ENCODE measurements at regions not wholly inside any gene's neighbourhood (a gene's known extent, or its start where the extent isn't known, plus 50 kb on each side); places are given as distances from the start of the nearest gene placed in this dataset.
A peak's percentile ranks its signal among the peaks of the same experiment; 100 is the strongest.
"Not testable (repeated sequence)": the region's sequence is repeated elsewhere in the genome, so short reads cannot be mapped to it uniquely, and the experiment has no call there.

DNA sequence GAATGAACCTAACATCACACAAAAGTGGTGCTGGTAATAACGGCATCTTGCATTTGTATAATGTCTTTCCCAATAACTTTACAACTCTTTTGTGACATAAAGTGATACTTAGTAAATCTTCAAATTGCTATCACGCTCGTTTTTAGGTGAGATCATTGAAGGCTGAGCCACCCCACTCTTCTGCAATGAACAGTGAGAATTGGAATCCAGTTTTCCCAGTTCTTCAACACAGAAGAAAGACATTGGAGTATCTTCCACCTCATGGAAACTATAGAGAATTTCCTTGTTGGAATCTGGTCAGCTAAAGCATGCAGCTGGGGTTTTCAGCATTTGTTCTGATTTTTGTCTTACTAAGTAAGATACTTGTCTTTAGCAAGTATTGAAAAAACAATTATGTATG lies 59.9 kb upstream of the NRIP1 start:
- no peaks in the 10 kb centered on the region for H3K79me1 ChIP-seq (ENCODE audit: low read length)
- no peak overlapping the region for H3K14ac ChIP-seq (ENCODE audit: low read length)
- no peaks in the 10 kb centered on the region for H3K27me3 ChIP-seq (ENCODE audit: insufficient read depth, low read length)
- H3K4me1 ChIP-seq (ENCODE audit: control insufficient read depth in 1 of 2, insufficient read depth in 2 of 2, low read length in 2 of 2), result peaks cover 0 to 6% of the 10 kb centered on the region in 2 experiments
- no peak overlapping the region for H4K91ac ChIP-seq (ENCODE audit: low read depth, low read length)
- H3K36me3 ChIP-seq (ENCODE audit: control insufficient read depth in 1 of 2, insufficient read depth in 2 of 2, low read length in 2 of 2), result no peaks in the 10 kb centered on the region
- no peak overlapping the region for H3K4me3 ChIP-seq (ENCODE audit: low read depth, low read length)
- no peak overlapping the region for H4K8ac ChIP-seq (ENCODE audit: low read depth, low read length)
- H3K4me2 ChIP-seq (ENCODE audit: low read length), result no peak overlapping the region
- H2AFZ ChIP-seq (ENCODE audit: insufficient read depth, low read length, poor library complexity), result no peak overlapping the region
- no peak overlapping the region for H2BK5ac ChIP-seq (ENCODE audit: low read depth, low read length, poor library complexity)
- H3K79me2 ChIP-seq (ENCODE audit: control insufficient read depth, insufficient read depth, low read length, poor library complexity), result no peaks in the 10 kb centered on the region
- no peak overlapping the region for H3K18ac ChIP-seq (ENCODE audit: low read length)
- peaks cover 1% of the 10 kb centered on the region for H3K9me3 ChIP-seq (ENCODE audit: insufficient read depth, low read depth, low read length)
- WGBS (ENCODE audit: extremely low coverage, insufficient coverage, insufficient read length), result no CpG with 5 or more reads among the region's 3 CpGs
- H3K9ac ChIP-seq (ENCODE audit: low read length), result no peak overlapping the region
- peak; percentile 27 to 86 for DNase-seq
- H2BK120ac ChIP-seq (ENCODE audit: insufficient read depth, low read length, poor library complexity), result no peak overlapping the region
- no peak overlapping the region for H4K12ac ChIP-seq (ENCODE audit: low read depth, low read length)
- no peak overlapping the region for H3K4ac ChIP-seq (ENCODE audit: low read depth, low read length)
- no peak overlapping the region for H2BK12ac ChIP-seq (ENCODE audit: low read length)
- no peak overlapping the region for H3K23ac ChIP-seq (ENCODE audit: low read length)
- no peak overlapping the region for H3K27ac ChIP-seq (ENCODE audit: low read depth, low read length)
- no peak overlapping the region for H2AK5ac ChIP-seq (ENCODE audit: low read length)

DNA sequence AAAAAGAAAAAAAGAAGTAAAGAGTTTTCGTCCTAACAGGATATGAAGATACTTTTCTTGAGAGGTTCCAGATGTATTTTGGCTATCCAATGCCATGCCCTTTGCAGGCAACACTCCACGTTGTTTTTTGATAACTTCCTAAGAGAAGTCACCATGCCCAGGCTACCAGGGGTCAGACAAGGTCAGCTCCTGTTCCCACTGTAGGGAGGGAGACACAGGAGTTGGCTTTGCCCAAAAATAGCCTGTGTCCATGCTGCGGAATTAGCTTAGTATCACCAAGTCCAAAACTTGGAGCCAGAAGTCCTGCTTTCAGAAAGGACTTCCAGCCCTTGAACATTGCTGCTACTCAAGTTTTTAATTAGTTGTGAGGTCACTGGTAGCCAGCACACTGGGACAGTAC lies 62.1 kb upstream of the NRIP1 start:
- Histone ChIP-seq H3K9ac (ENCODE audit: low read length) (no peak overlapping the region), H2BK12ac (ENCODE audit: low read length) (no peak overlapping the region), H2AFZ (ENCODE audit: insufficient read depth, low read length, poor library complexity) (no peak overlapping the region), H3K36me3 (ENCODE audit: control insufficient read depth in 1 of 2, insufficient read depth in 2 of 2, low read length in 2 of 2) (no peaks in the 10 kb centered on the region), H3K27ac (ENCODE audit: low read depth, low read length) (no peak overlapping the region), H3K18ac (ENCODE audit: low read length) (no peak overlapping the region), H4K8ac (ENCODE audit: low read depth, low read length) (no peak overlapping the region), H4K91ac (ENCODE audit: low read depth, low read length) (no peak overlapping the region), H3K79me2 (ENCODE audit: control insufficient read depth, insufficient read depth, low read length, poor library complexity) (no peaks in the 10 kb centered on the region), H3K4me2 (ENCODE audit: low read length) (no peak overlapping the region), H3K79me1 (ENCODE audit: low read length) (no peaks in the 10 kb centered on the region), H2BK5ac (ENCODE audit: low read depth, low read length, poor library complexity) (no peak overlapping the region), H3K9me3 (ENCODE audit: insufficient read depth, low read depth, low read length) (no peaks in the 10 kb centered on the region), H3K4me1 (ENCODE audit: control insufficient read depth in 1 of 2, insufficient read depth in 2 of 2, low read length in 2 of 2) (peaks cover 0 to 2% of the 10 kb centered on the region in 2 experiments), H3K27me3 (ENCODE audit: insufficient read depth, low read length) (no peaks in the 10 kb centered on the region), H3K14ac (ENCODE audit: low read length) (no peak overlapping the region), H4K12ac (ENCODE audit: low read depth, low read length) (no peak overlapping the region), H2BK120ac (ENCODE audit: insufficient read depth, low read length, poor library complexity) (no peak overlapping the region), H3K4ac (ENCODE audit: low read depth, low read length) (no peak overlapping the region), H3K4me3 (ENCODE audit: low read depth, low read length) (no peak overlapping the region), H2AK5ac (ENCODE audit: low read length) (no peak overlapping the region), H3K23ac (ENCODE audit: low read length) (no peak overlapping the region)
- no peak for DNase-seq
- no CpG with 5 or more reads among the region's 3 CpGs for WGBS (ENCODE audit: extremely low coverage, insufficient coverage, insufficient read length)

DNA sequence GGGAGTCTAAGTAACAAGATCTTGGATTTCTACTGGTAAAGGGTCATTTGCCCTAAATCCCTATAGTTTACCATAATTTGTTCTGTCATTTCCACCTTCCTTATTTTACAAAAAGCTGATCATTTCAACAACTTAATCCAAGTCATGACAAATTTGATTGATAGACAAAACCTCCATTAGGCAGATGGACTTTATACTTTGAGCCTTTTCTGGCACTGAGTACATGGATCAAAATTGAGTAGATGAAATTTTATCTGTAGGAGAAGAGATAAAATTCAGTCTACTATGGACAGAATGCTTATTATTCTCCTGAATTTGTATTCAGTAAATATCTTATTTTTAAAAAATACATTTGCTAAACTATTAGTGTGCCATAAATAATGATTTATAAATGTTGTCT lies 62.6 kb upstream of the NRIP1 start:
- H3K4me3 ChIP-seq (ENCODE audit: low read depth, low read length), result no peak overlapping the region
- no peak overlapping the region for H4K91ac ChIP-seq (ENCODE audit: low read depth, low read length)
- H3K27me3 ChIP-seq (ENCODE audit: insufficient read depth, low read length), result no peaks in the 10 kb centered on the region
- H2BK12ac ChIP-seq (ENCODE audit: low read length), result no peak overlapping the region
- no peak overlapping the region for H3K9ac ChIP-seq (ENCODE audit: low read length)
- no peaks in the 10 kb centered on the region for H3K79me2 ChIP-seq (ENCODE audit: control insufficient read depth, insufficient read depth, low read length, poor library complexity)
- no peak overlapping the region for H3K14ac ChIP-seq (ENCODE audit: low read length)
- H4K12ac ChIP-seq (ENCODE audit: low read depth, low read length), result no peak overlapping the region
- no peaks in the 10 kb centered on the region for H3K36me3 ChIP-seq (ENCODE audit: control insufficient read depth in 1 of 2, insufficient read depth in 2 of 2, low read length in 2 of 2)
- H3K27ac ChIP-seq (ENCODE audit: low read depth, low read length), result no peak overlapping the region
- H2BK120ac ChIP-seq (ENCODE audit: insufficient read depth, low read length, poor library complexity), result no peak overlapping the region
- no peak overlapping the region for H2BK5ac ChIP-seq (ENCODE audit: low read depth, low read length, poor library complexity)
- peaks cover 0 to 2% of the 10 kb centered on the region in 2 experiments for H3K4me1 ChIP-seq (ENCODE audit: control insufficient read depth in 1 of 2, insufficient read depth in 2 of 2, low read length in 2 of 2)
- no peak overlapping the region for H3K23ac ChIP-seq (ENCODE audit: low read length)
- no peaks in the 10 kb centered on the region for H3K79me1 ChIP-seq (ENCODE audit: low read length)
- no peaks in the 10 kb centered on the region for H3K9me3 ChIP-seq (ENCODE audit: insufficient read depth, low read depth, low read length)
- H2AK5ac ChIP-seq (ENCODE audit: low read length), result no peak overlapping the region
- H3K4ac ChIP-seq (ENCODE audit: low read depth, low read length), result no peak overlapping the region
- no peak overlapping the region for H4K8ac ChIP-seq (ENCODE audit: low read depth, low read length)
- H2AFZ ChIP-seq (ENCODE audit: insufficient read depth, low read length, poor library complexity), result no peak overlapping the region
- DNase-seq, result no peak
- no peak overlapping the region for H3K4me2 ChIP-seq (ENCODE audit: low read length)
- no peak overlapping the region for H3K18ac ChIP-seq (ENCODE audit: low read length)

DNA sequence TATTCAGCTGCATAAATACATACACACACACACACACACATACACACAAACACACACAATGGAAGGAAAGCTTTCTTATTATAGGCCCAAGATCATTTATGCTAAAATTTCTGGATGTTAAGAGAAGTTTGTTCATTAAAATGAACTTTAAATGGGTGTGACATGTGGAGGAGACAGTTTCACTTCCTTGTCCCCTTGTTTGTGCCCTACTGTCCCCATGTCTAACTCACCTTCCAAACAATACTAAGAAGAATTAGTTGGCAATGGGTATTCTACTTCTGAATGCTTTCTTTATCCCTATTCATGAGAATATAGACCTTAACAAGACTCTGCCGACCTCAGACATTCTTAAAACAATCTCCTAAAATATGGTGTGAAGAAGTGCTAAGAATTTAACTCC lies 63.5 kb upstream of the NRIP1 start:
- DNase-seq, result no peak
- no peak overlapping the region for H2AK5ac ChIP-seq (ENCODE audit: low read length)
- no peak overlapping the region for H2BK120ac ChIP-seq (ENCODE audit: insufficient read depth, low read length, poor library complexity)
- H3K9me3 ChIP-seq (ENCODE audit: insufficient read depth, low read depth, low read length), result no peaks in the 10 kb centered on the region
- H4K8ac ChIP-seq (ENCODE audit: low read depth, low read length), result no peak overlapping the region
- H4K12ac ChIP-seq (ENCODE audit: low read depth, low read length), result no peak overlapping the region
- no peak overlapping the region for H3K14ac ChIP-seq (ENCODE audit: low read length)
- H3K27me3 ChIP-seq (ENCODE audit: insufficient read depth, low read length), result no peaks in the 10 kb centered on the region
- H2BK12ac ChIP-seq (ENCODE audit: low read length), result no peak overlapping the region
- no peaks in the 10 kb centered on the region for H3K79me2 ChIP-seq (ENCODE audit: control insufficient read depth, insufficient read depth, low read length, poor library complexity)
- H3K18ac ChIP-seq (ENCODE audit: low read length), result no peak overlapping the region
- H3K4me1 ChIP-seq (ENCODE audit: control insufficient read depth in 1 of 2, insufficient read depth in 2 of 2, low read length in 2 of 2), result peaks cover 0 to 2% of the 10 kb centered on the region in 2 experiments
- no peak overlapping the region for H3K9ac ChIP-seq (ENCODE audit: low read length)
- H3K23ac ChIP-seq (ENCODE audit: low read length), result no peak overlapping the region
- no peaks in the 10 kb centered on the region for H3K36me3 ChIP-seq (ENCODE audit: control insufficient read depth in 1 of 2, insufficient read depth in 2 of 2, low read length in 2 of 2)
- H3K4me3 ChIP-seq (ENCODE audit: low read depth, low read length), result no peak overlapping the region
- H3K27ac ChIP-seq (ENCODE audit: low read depth, low read length), result no peak overlapping the region
- no peak overlapping the region for H4K91ac ChIP-seq (ENCODE audit: low read depth, low read length)
- no peak overlapping the region for H2AFZ ChIP-seq (ENCODE audit: insufficient read depth, low read length, poor library complexity)
- no peak overlapping the region for H3K4me2 ChIP-seq (ENCODE audit: low read length)
- H3K4ac ChIP-seq (ENCODE audit: low read depth, low read length), result no peak overlapping the region
- H2BK5ac ChIP-seq (ENCODE audit: low read depth, low read length, poor library complexity), result no peak overlapping the region
- WGBS (ENCODE audit: extremely low coverage, insufficient coverage, insufficient read length), result no CpG with 5 or more reads among the region's 1 CpG
- H3K79me1 ChIP-seq (ENCODE audit: low read length), result no peaks in the 10 kb centered on the region

DNA sequence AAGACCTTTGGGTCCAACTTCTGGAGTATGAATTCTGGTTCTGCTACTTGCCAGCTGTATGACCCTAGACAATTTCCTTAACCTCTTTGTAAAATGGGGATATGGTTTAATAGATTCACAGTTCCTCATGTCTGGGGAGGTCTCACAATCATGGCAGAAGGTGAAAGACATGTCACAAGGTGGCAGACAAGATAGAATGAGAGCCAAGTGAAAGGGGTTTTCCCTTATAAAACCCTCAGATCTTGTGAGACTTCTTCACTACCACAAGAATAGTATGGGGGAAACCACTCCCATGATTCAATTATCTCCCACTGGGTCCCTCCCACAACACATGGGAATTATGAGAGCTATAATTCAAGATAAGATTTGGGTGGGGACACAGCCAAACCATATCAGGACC lies 63.9 kb upstream of the NRIP1 start:
- not testable (repeated sequence) for H4K91ac ChIP-seq (ENCODE audit: low read depth, low read length); H2BK12ac ChIP-seq (ENCODE audit: low read length); H3K4ac ChIP-seq (ENCODE audit: low read depth, low read length); H3K9me3 ChIP-seq (ENCODE audit: insufficient read depth, low read depth, low read length); H4K8ac ChIP-seq (ENCODE audit: low read depth, low read length); H2AK5ac ChIP-seq (ENCODE audit: low read length); H3K18ac ChIP-seq (ENCODE audit: low read length); H3K9ac ChIP-seq (ENCODE audit: low read length); H3K36me3 ChIP-seq (ENCODE audit: control insufficient read depth in 1 of 2, insufficient read depth in 2 of 2, low read length in 2 of 2); H3K79me1 ChIP-seq (ENCODE audit: low read length); H3K4me2 ChIP-seq (ENCODE audit: low read length); H4K12ac ChIP-seq (ENCODE audit: low read depth, low read length); H3K23ac ChIP-seq (ENCODE audit: low read length); DNase-seq; H2BK120ac ChIP-seq (ENCODE audit: insufficient read depth, low read length, poor library complexity); H2AFZ ChIP-seq (ENCODE audit: insufficient read depth, low read length, poor library complexity); H3K27me3 ChIP-seq (ENCODE audit: insufficient read depth, low read length); H3K4me1 ChIP-seq (ENCODE audit: control insufficient read depth in 1 of 2, insufficient read depth in 2 of 2, low read length in 2 of 2); H3K79me2 ChIP-seq (ENCODE audit: control insufficient read depth, insufficient read depth, low read length, poor library complexity); H2BK5ac ChIP-seq (ENCODE audit: low read depth, low read length, poor library complexity); H3K14ac ChIP-seq (ENCODE audit: low read length); H3K27ac ChIP-seq (ENCODE audit: low read depth, low read length); H3K4me3 ChIP-seq (ENCODE audit: low read depth, low read length)

All from trophoblast cell (in vitro differentiated cells and primary cell).